ENCODE measurements at regions not wholly inside any gene's neighbourhood (a gene's known extent, or its start where the extent isn't known, plus 50 kb on each side); places are given as distances from the start of the nearest gene placed in this dataset.

DNA sequence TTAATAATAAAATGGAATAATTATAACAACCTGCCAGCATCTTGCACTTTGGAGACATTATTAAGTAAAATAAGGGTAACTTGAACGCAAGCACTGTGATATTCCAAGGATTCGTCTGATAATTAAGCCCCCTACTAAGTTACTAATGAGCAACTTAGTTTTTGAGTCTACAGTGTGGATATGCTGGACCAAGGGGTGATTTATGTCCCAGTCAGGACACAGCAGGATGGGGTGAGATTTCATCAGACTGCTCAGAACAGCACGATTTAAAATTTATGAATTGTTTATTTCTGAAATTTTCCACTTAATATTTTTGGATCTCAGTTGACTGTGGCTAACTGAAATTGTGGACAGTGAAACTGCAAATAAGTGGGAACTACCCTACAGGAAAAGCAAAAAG, 182.8 kb upstream of the PHF14 start:
- Histone ChIP-seq H2AFZ (ENCODE audit: control insufficient read depth, low read length) (no peak overlapping the region), H3K27ac (ENCODE audit: control insufficient read depth, insufficient read depth, low read length) (no peak overlapping the region), H3K4me2 (ENCODE audit: control insufficient read depth, extremely low read depth, insufficient read depth, low read depth, low read length) (no peak overlapping the region), H3K9ac (ENCODE audit: control insufficient read depth, extremely low read depth, insufficient read depth, low read length) (no peak overlapping the region), H3K9me1 (ENCODE audit: control insufficient read depth, extremely low read depth, insufficient read depth, low read length) (no peaks in the 10 kb centered on the region), H3K27me3 (ENCODE audit: control insufficient read depth, extremely low read depth, insufficient read depth, low read length) (no peaks in the 10 kb centered on the region), H3K9me3 (ENCODE audit: control insufficient read depth, low read depth, low read length) (no peaks in the 10 kb centered on the region), H4K20me1 (ENCODE audit: control insufficient read depth, extremely low read depth, insufficient read depth, low read length) (no peaks in the 10 kb centered on the region), H3K79me2 (ENCODE audit: control insufficient read depth, insufficient read depth, low read length) (no peaks in the 10 kb centered on the region), H3K36me3 (ENCODE audit: control insufficient read depth in 2 of 2, extremely low read depth in 1 of 2, insufficient read depth in 2 of 2, low read length in 2 of 2) (no peaks in the 10 kb centered on the region), H3K4me3 (ENCODE audit: control insufficient read depth in 2 of 3, extremely low read depth in 1 of 3, insufficient read depth in 2 of 3, low read depth in 1 of 3, low read length in 3 of 3) (no peak overlapping the region), H3K4me1 (ENCODE audit: control insufficient read depth, extremely low read depth, insufficient read depth, low read length) (no peaks in the 10 kb centered on the region)
- FAIRE-seq = no peak
- dilution Hi-C loops (cut with MboI; ENCODE audit: extremely low pct_ligation_motif_present, low sequenced_read_pairs) = no loop called here
- TF ChIP-seq, protein P1, sequence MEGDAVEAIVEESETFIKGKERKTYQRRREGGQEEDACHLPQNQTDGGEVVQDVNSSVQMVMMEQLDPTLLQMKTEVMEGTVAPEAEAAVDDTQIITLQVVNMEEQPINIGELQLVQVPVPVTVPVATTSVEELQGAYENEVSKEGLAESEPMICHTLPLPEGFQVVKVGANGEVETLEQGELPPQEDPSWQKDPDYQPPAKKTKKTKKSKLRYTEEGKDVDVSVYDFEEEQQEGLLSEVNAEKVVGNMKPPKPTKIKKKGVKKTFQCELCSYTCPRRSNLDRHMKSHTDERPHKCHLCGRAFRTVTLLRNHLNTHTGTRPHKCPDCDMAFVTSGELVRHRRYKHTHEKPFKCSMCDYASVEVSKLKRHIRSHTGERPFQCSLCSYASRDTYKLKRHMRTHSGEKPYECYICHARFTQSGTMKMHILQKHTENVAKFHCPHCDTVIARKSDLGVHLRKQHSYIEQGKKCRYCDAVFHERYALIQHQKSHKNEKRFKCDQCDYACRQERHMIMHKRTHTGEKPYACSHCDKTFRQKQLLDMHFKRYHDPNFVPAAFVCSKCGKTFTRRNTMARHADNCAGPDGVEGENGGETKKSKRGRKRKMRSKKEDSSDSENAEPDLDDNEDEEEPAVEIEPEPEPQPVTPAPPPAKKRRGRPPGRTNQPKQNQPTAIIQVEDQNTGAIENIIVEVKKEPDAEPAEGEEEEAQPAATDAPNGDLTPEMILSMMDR (optimal IDR thresholded peaks at IDR 0.05 in 1 of 3, IDR thresholded peaks at IDR 0.05 in 1 of 3, conservative IDR thresholded peaks at IDR 0.05 in 1 of 3; ENCODE audit: extremely low read depth in 1 of 3, insufficient read depth in 2 of 3, low read length in 3 of 3) = no peak
- no peak for TF ChIP-seq EZH2 (IDR thresholded peaks at IDR 0.05; ENCODE audit: low read length)
- DNase-seq (ENCODE audit: low read depth, low spot score) = no peak

DNA sequence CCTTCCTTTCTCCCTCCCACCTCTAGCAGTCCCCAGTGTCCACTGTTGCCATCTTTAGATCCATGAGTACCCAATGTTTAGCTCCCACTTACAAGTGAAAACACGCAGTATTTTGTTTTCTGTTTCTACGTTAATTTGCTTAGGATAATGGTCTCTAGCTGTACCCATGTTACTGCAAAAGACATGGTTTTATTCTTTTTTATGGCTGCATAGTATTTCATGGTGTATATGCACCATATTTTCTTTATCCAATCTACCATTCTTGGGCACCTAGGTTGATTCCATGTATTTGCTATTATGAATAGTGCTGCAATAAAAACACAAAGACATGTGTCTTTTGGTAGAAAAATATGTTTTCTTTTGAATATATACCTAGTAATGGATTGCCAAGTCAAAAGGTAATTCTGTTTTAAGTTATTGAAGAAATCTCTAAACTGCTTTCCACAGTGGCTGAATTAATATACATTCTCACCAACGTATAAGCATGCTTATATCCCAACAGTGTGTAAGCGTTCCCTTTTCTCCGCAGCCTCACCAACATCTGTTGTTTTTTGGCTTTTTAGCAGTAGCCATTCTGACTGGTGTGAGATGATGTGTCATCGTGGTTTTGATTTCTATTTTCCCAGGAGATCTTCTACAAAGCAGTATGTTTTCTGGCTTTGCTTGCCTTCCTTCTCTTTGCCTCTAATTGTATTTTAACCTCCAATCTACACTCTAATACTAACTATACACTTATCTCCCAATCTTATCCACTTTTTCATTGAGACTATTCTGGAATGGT, 179.5 kb upstream of the PHF14 start:
- Histone ChIP-seq H3K27ac (ENCODE audit: control insufficient read depth, insufficient read depth, low read length) (no peak overlapping the region), H3K4me3 (ENCODE audit: control insufficient read depth in 2 of 3, extremely low read depth in 1 of 3, insufficient read depth in 2 of 3, low read depth in 1 of 3, low read length in 3 of 3) (no peak overlapping the region), H3K9ac (ENCODE audit: control insufficient read depth, extremely low read depth, insufficient read depth, low read length) (no peak overlapping the region), H2AFZ (ENCODE audit: control insufficient read depth, low read length) (no peak overlapping the region), H3K36me3 (ENCODE audit: control insufficient read depth in 2 of 2, extremely low read depth in 1 of 2, insufficient read depth in 2 of 2, low read length in 2 of 2) (no peaks in the 10 kb centered on the region), H3K4me2 (ENCODE audit: control insufficient read depth, extremely low read depth, insufficient read depth, low read depth, low read length) (no peak overlapping the region), H4K20me1 (ENCODE audit: control insufficient read depth, extremely low read depth, insufficient read depth, low read length) (no peaks in the 10 kb centered on the region), H3K27me3 (ENCODE audit: control insufficient read depth, extremely low read depth, insufficient read depth, low read length) (no peaks in the 10 kb centered on the region), H3K4me1 (ENCODE audit: control insufficient read depth, extremely low read depth, insufficient read depth, low read length) (no peaks in the 10 kb centered on the region), H3K79me2 (ENCODE audit: control insufficient read depth, insufficient read depth, low read length) (no peaks in the 10 kb centered on the region), H3K9me3 (ENCODE audit: control insufficient read depth, low read depth, low read length) (no peaks in the 10 kb centered on the region), H3K9me1 (ENCODE audit: control insufficient read depth, extremely low read depth, insufficient read depth, low read length) (no peaks in the 10 kb centered on the region)
- no peak for TF ChIP-seq EZH2 (IDR thresholded peaks at IDR 0.05; ENCODE audit: low read length)
- TF ChIP-seq, protein P1 (optimal IDR thresholded peaks at IDR 0.05 in 1 of 3, IDR thresholded peaks at IDR 0.05 in 1 of 3, conservative IDR thresholded peaks at IDR 0.05 in 1 of 3; ENCODE audit: extremely low read depth in 1 of 3, insufficient read depth in 2 of 3, low read length in 3 of 3) = no peak
- dilution Hi-C loops (cut with MboI; ENCODE audit: extremely low pct_ligation_motif_present, low sequenced_read_pairs) = no loop called here
- FAIRE-seq (no peak), DNase-seq (ENCODE audit: low read depth, low spot score) (no peak)

Measured in keratinocyte (primary cell).